ENCODE measurements at regions not wholly inside any gene's neighbourhood (a gene's known extent, or its start where the extent isn't known, plus 50 kb on each side); places are given as distances from the start of the nearest gene placed in this dataset.
"Not testable (repeated sequence)": the region's sequence is repeated elsewhere in the genome, so short reads cannot be mapped to it uniquely, and the experiment has no call there.

- no peak for DNase-seq
Observed at GRCh38 chr4:3611778-3612177, 79.6 kb upstream of the LRPAP1 start.

GRCh38 chr4:3610851-3611250 lies 78.6 kb upstream of the LRPAP1 start:
- not testable (repeated sequence) for DNase-seq

- DNase-seq = not testable (repeated sequence)
Observed at GRCh38 chr4:3609905-3610304, 77.7 kb upstream of the LRPAP1 start.

- peak; percentile 11 to 84 (median 64) for DNase-seq
Observed at GRCh38 chr4:3607690-3608552, 75.7 kb upstream of the LRPAP1 start.

GRCh38 chr4:3606850-3607249 lies 74.6 kb upstream of the LRPAP1 start:
- not testable (repeated sequence) for DNase-seq

- DNase-seq = not testable (repeated sequence)
Observed at GRCh38 chr4:3606271-3606670, 74.0 kb upstream of the LRPAP1 start.

- no peak for DNase-seq
Observed at GRCh38 chr4:3605491-3605890, 73.3 kb upstream of the LRPAP1 start.

GRCh38 chr4:3602886-3603645 lies 70.8 kb upstream of the LRPAP1 start:
- not testable (repeated sequence) for DNase-seq

- no peak for DNase-seq
Observed at GRCh38 chr4:3601992-3602391, 69.8 kb upstream of the LRPAP1 start.

- not testable (repeated sequence) for DNase-seq
Observed at GRCh38 chr4:3601108-3601690, 69.0 kb upstream of the LRPAP1 start.

GRCh38 chr4:3599951-3600350 lies 67.7 kb upstream of the LRPAP1 start:
- DNase-seq = no peak

GRCh38 chr4:3598695-3599227 lies 66.5 kb upstream of the LRPAP1 start:
- no peak for DNase-seq

GRCh38 chr4:3597896-3598505 lies 65.8 kb upstream of the LRPAP1 start:
- DNase-seq = not testable (repeated sequence)

- DNase-seq = not testable (repeated sequence)
Observed at GRCh38 chr4:3596957-3597733, 64.9 kb upstream of the LRPAP1 start.

- DNase-seq = peak in 1 of 3 experiments; percentile 23
Observed at GRCh38 chr4:3595627-3596291, 63.5 kb upstream of the LRPAP1 start.

GRCh38 chr4:3594751-3595150 lies 62.5 kb upstream of the LRPAP1 start:
- not testable (repeated sequence) for DNase-seq

- peak in 1 of 3 experiments; percentile 50 for DNase-seq
Observed at GRCh38 chr4:3589946-3590924, 58.0 kb upstream of the LRPAP1 start.

- DNase-seq = not testable (repeated sequence)
Observed at GRCh38 chr4:3589379-3589778, 57.2 kb upstream of the LRPAP1 start.

GRCh38 chr4:3588517-3589194 lies 56.4 kb upstream of the LRPAP1 start:
- peak in 1 of 3 experiments; percentile 34 for DNase-seq

Data from NCI-H1417 (cell line).